ENCODE measurements at regions not wholly inside any gene's neighbourhood (a gene's known extent, or its start where the extent isn't known, plus 50 kb on each side); places are given as distances from the start of the nearest gene placed in this dataset.

- Histone ChIP-seq H3K9me3 (ENCODE audit: control insufficient read depth, low read depth, low read length) (no peaks in the 10 kb centered on the region), H3K27ac (ENCODE audit: insufficient read length, low read depth, low read length) (no peak overlapping the region), H4K20me1 (ENCODE audit: control insufficient read depth, insufficient read depth, insufficient read length) (no peaks in the 10 kb centered on the region), H3K56ac (ENCODE audit: insufficient read length, low read depth, low read length) (no peak overlapping the region), H4K91ac (ENCODE audit: insufficient read length, low read depth, low read length) (no peak overlapping the region), H3K4me2 (ENCODE audit: insufficient read depth, insufficient read length, low read length) (no peak overlapping the region), H3K18ac (ENCODE audit: insufficient read length, low read depth, low read length) (no peak overlapping the region), H3K9ac (ENCODE audit: extremely low read depth, insufficient read length, low read length) (no peak overlapping the region), H2BK20ac (ENCODE audit: low read depth, low read length, poor library complexity, severe bottlenecking) (no peak overlapping the region), H2AK5ac (ENCODE audit: insufficient read length, low read length) (no peak overlapping the region), H3K4me1 (ENCODE audit: insufficient read depth, low read length) (no peaks in the 10 kb centered on the region), H3K23me2 (ENCODE audit: insufficient read length, low read depth, low read length, poor library complexity, severe bottlenecking) (no peaks in the 10 kb centered on the region), H3K27me3 (ENCODE audit: insufficient read depth, low read length) (no peaks in the 10 kb centered on the region), H3K23ac (ENCODE audit: insufficient read length, low read depth, low read length) (no peak overlapping the region), H2BK15ac (ENCODE audit: low read depth, low read length) (no peak overlapping the region), H4K8ac (replicated peaks; ENCODE audit: insufficient read length, low read depth, low read length) (no peak overlapping the region), H3K79me2 (ENCODE audit: insufficient read depth, low read length) (no peaks in the 10 kb centered on the region), H4K5ac (ENCODE audit: insufficient read length, low read depth, low read length) (no peak overlapping the region), H3T11ph (ENCODE audit: low read length) (no peak overlapping the region), H3K4ac (ENCODE audit: low read depth, low read length) (no peak overlapping the region), H2BK5ac (ENCODE audit: insufficient read length, low read length) (no peak overlapping the region), H2BK12ac (ENCODE audit: insufficient read length, low read depth, low read length) (no peak overlapping the region), H3K79me1 (ENCODE audit: insufficient read depth, low read depth, low read length, poor library complexity, severe bottlenecking) (no peaks in the 10 kb centered on the region), H2AFZ (ENCODE audit: low read length) (no peak overlapping the region), H2BK120ac (ENCODE audit: low read depth, low read length, poor library complexity, severe bottlenecking) (no peak overlapping the region), H3K14ac (ENCODE audit: insufficient read depth, low read length) (no peak overlapping the region)
- no peak for DNase-seq
- H3K9me3 Mint-ChIP-seq = no peaks in the 10 kb centered on the region
- no peaks in the 10 kb centered on the region for H3K36me3 Mint-ChIP-seq (ENCODE audit: insufficient read depth in 1 of 3, low read depth in 3 of 3)
- H3K27ac Mint-ChIP-seq = no peak overlapping the region
- TF ChIP-seq CTCF (conservative IDR thresholded peaks at IDR 0.05) = no peak
- peaks cover 6 to 7% of the 10 kb centered on the region in 2 experiments for H3K4me1 Mint-ChIP-seq
- H3K27me3 Mint-ChIP-seq (ENCODE audit: low read depth) = no peaks in the 10 kb centered on the region
- no peak overlapping the region for H3K4me3 Mint-ChIP-seq
Observed at GRCh38 chr13:77828799-77829198, 89.8 kb downstream of the EDNRB start.

Data from H9 (cell line).